ENCODE measurements at regions not wholly inside any gene's neighbourhood (a gene's known extent, or its start where the extent isn't known, plus 50 kb on each side); places are given as distances from the start of the nearest gene placed in this dataset.

DNA sequence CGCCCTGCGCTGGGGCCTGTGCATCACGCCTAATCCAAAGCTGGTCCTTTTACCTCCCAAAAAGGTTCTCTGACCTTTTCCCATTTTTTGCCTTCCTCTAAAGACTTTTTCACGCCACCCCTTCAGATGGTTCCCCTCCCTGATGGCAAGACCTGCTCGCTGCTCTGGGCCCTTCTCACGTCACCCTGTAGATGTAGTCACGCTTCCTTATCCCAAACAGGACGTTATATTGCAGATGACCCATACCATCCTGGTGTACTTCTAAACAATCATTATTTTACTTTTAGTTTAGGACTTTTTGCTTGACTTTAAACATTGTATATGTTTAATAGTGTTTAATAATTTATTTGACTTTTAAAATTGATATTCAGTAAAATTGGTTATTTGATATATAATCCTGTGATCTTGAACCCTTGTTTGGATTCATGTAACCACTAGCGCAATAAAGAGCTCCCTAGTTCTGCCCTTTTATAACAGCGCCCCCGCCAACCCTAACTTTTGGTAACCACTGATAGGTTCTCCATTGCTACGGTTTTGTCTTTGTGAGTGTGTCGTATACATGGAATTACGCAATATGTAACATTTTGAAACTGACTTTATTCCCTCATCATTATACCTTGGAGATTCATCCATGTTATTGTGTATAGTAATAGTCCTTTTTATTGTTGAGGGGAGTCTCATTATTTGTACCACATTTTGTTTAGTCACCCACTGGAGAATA, 159.0 kb upstream of the CHRNA7 start:
- no peak for DNase-seq (ENCODE audit: low read depth)

GRCh38 chr15:31871887-31872281, 158.4 kb upstream of the CHRNA7 start:
- no peak for DNase-seq (ENCODE audit: low read depth)

DNA sequence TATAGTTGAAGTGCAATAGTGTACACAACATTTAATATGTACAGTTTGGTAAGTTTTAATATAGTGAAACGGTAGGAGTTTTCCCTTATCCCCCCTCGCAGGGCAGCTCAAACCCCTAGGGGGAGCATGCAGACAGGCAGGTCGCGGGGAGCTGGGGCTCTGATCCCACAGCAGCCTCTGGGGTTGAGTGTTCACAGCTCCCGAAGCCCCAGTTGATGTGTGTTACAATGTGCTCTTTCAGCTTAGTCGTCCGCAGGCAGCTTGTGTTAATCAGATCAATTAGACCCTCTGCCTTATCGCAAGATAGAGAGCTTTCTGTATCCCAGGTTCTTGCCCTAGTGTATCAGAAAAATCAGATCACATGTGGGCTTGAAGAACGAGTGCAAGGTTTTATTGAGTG, 143.1 kb upstream of the CHRNA7 start:
- no peak for DNase-seq (ENCODE audit: low read depth)

DNA sequence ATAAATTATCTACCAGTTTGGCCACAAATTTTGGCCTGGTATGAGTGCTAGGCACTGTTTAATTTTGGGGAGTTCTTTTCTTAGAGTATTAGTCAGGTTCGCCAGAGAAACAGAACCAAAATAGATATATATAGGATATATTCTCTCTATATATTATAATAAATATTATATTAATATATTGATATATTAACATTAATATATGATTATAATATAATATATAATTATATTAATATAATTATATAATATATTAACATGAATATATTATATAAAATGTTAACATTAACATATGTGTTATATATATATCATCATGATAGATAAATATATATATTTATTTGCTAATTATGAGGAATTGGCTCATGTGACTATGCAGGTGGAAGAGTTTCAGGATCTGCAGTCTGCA, 137.8 kb upstream of the CHRNA7 start:
- DNase-seq (ENCODE audit: low read depth) = no peak

- no peak for DNase-seq (ENCODE audit: low read depth)
Observed at GRCh38 chr15:31893780-31894179, 136.5 kb upstream of the CHRNA7 start.

DNA sequence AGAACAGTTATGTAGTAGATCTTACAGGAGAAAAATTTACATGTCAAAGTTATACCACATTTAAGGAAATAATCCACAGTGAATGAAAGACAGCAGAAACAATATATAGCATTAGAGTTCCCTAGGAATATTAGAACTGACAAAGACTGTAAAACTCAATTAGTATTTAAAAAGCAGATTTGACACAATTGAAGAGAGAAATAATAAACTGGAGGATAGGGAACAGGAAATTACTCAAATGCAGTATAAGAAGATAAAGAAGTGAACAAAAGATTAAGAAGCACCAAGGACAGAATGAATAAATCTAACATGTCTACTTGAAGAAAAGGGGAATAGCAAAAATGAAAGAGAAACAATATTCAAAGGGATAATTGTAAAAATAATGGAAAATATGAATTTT, 132.6 kb upstream of the CHRNA7 start:
- DNase-seq (ENCODE audit: low read depth) = no peak

- no peak for DNase-seq (ENCODE audit: low read depth)
Observed at GRCh38 chr15:31901501-31901900, 128.8 kb upstream of the CHRNA7 start.

DNA sequence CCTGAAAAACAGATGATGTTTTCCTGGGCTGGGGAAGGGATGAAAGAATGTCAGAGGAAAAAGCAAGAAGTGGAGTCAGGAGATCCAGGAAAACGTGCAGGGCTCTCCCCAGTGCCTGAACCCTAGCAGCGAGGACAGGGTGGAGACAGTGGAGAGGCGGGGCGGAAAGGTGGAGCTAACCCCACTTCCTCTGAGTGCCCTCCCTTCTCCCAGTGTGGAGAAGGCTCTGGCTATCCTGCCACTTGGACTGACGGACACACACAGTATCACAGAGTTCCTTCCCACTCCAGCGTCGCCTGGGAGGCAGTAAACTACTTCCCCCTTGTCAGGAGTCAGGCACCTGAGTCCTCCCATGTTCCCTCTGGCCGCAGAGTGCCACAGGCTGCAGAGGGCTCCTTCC, 125.3 kb upstream of the CHRNA7 start:
- DNase-seq (ENCODE audit: low read depth) = no peak

DNA sequence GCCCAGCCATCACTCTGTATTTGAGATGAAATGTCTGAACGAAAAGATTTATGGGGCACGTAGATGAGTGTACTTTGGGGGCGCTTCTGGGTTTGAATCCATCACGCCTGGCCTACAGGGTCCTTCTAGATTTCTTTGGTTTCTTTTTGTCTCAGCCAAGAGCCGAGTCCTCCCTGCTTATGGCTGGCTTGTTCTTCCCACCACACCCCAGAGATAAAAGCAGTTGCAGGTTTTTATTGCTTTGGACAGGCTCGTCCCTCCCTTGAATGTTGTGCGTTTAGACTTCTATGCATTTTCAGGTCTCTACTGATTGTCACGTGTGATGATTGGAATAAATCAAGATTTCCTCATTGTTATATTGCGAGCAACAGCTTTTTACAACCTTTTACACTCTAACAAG, 104.8 kb upstream of the CHRNA7 start:
- DNase-seq (ENCODE audit: low read depth) = no peak

DNA sequence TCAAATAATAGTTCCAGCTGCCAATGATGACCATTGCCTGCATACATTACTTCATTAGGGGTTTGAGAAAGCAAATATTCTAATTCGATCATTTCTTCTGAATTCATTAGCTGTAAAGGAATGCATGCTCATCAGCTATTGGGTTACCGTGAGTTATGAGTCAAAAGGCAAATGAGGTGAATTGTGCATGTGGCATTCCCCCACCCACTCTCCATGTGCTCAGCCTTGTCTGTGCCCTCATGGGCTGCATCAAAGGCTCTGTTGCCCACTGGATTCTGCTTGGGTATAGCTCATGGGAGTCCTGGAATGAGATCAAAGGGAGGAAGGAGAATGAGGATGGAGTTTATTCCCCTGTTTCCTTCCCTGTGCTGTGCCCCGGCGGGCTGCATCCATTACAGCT, 99.3 kb upstream of the CHRNA7 start:
- peak; percentile 12 for DNase-seq (ENCODE audit: low read depth)

DNA sequence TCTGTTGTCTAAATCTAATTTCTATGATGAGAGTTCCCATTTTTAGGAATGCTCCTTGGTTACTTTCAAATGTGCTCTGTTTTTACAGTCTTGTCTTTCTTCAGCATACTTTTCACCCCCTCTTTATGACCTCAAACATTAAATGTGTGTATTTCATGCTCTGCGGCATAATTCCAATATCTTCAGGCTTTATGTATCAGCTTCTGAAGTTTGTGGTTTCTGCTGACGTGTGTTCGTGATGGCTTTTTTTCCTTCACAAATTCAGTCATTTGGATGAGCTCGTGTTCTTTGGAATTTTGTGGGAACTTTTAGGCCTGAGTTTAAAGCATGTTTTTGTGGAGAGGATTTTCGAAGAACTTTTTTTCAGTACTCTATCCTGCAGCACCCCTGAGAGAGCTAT, 97.7 kb upstream of the CHRNA7 start:
- no peak for DNase-seq (ENCODE audit: low read depth)

- DNase-seq (ENCODE audit: low read depth) = no peak
Observed at GRCh38 chr15:31934821-31935220, 95.5 kb upstream of the CHRNA7 start.

- DNase-seq (ENCODE audit: low read depth) = no peak
Observed at GRCh38 chr15:31953478-31953877, 76.8 kb upstream of the CHRNA7 start.

GRCh38 chr15:31954374-31955172, 75.7 kb upstream of the CHRNA7 start:
- DNase-seq (ENCODE audit: low read depth) = no peak

DNA sequence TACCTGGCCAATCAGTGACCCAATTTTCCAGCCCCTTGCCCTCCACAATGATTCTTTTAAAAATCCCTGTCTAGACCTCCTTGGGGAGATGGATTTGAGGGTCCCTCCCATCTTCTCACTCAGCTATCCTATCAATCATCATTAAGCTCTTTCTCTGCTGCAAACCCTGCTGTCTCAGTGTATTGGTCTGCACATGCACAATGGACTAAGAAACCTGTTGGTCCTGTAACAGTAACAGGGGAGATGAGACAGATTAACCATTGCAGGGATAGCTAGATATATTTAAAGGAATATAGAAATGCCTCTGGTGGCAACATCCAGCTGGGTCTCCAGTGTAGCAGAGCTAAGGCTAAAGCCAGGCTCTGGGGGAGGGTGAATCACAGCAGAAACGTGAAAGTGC, 74.6 kb upstream of the CHRNA7 start:
- no peak for DNase-seq (ENCODE audit: low read depth)

DNA sequence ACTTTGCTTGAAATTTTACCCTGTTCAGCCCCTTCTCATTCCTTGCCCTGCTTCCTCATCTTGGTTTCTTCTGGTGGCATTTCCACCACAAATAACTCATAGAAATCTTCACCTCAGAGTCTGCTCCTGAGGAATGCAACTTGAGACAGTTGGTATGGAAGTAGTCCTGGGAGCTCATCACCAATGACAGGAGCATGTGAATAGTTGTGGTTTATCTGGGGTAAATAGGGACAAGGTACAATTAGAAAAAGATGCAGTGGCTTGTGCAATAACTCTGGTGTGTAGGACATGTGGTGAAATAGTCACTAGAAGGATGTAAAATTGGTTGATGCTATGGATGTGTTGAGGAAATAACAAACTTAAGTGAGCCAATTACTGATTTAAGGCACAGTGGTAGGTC, 72.7 kb upstream of the CHRNA7 start:
- no peak for DNase-seq (ENCODE audit: low read depth)

GRCh38 chr15:31964586-31965307, 65.6 kb upstream of the CHRNA7 start:
- no peak for DNase-seq (ENCODE audit: low read depth)

GRCh38 chr15:31970007-31970406, 60.3 kb upstream of the CHRNA7 start:
- DNase-seq (ENCODE audit: low read depth) = no peak

GRCh38 chr15:31973197-31973596, 57.1 kb upstream of the CHRNA7 start:
- no peak for DNase-seq (ENCODE audit: low read depth)

GRCh38 chr15:31974154-31974794, 56.0 kb upstream of the CHRNA7 start:
- no peak for DNase-seq (ENCODE audit: low read depth)

DNA sequence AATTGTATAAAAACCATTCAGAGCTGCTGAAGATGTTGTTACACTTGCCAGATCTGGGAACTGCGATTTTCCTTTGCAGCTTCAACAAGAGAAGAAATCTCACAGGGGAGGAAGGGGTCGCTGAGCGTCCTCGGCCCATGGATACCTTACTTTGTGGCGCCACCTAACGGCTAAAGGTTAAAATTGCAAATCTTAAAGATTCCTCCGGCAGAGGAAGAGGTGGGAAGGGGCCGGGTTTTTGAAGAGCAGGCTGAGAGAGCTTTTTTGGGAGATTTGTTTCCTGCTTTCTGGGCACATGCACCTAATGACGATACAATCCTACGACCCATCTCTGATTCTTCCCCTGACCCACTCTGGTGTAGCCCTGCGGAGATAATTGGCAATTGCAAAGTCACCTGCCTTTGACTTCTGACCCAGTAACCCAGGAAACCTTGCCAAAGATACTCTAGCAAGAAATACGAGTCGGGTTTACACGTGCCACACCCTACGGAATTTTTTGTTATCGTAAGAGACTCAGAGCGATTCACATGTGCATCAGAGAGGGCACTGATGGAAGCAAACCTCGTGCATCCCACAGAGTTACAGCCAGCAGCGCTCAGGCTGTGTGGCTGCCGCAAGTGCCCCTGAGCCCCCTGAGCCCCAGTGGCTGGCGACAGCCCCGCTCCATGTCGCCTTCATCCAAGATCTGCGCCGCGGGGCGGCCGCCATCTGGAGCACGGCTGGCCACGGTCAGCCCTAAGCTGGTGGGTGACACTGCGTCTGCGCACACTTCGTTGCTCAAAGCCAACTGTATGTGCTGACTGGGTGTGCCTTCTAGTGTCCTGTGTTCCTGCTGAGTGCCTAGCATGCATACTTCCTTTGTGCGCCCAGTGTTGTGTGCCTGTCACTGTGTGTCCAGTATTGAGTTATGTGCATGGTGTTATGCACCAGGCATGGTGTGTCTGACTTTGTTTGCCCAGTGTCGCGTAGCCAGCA, 55.2 kb upstream of the CHRNA7 start:
- DNase-seq (ENCODE audit: low read depth) = no peak

All from stimulated activated CD8-positive, alpha-beta memory T cell treated with anti-CD3 and anti-CD28 coated beads, Interleukin-4, amount 100 ng/mL, for 24 hours (primary cell).